Tibial artery (tissue), 4 donors: ENCODE measurements at regions not wholly inside any gene's neighbourhood (a gene's known extent, or its start where the extent isn't known, plus 50 kb on each side); places are given as distances from the start of the nearest gene placed in this dataset.

Experiments used
- DNase-seq, 2 donors: peaks; one replicate each; pipeline ENCODE4 v3.0.0-alpha.2; 2019
- H3K27ac ChIP-seq, 2 donors: fragments of 200-600 bp; sonication (generic) in 1 of 2; 1 replicate in 1 of 2; 2 replicates in 1 of 2; pipeline ENCODE4 v1.5.1; 2018 to 2019; ENCODE audit warnings: mild to moderate bottlenecking in 1 of 2
- H3K27me3 ChIP-seq, 2 donors: fragments of 200-600 bp; sonication (generic) in 1 of 2; one replicate each; pipeline versions ENCODE4 v1.5.1 to v1.6.0; 2016 to 2019
- H3K36me3 ChIP-seq, 3 donors: fragments of 200-600 bp; sonication (generic) in 2 of 3; one replicate each; pipeline ENCODE4 v1.5.1; 2016 to 2019; ENCODE audit warnings: mild to moderate bottlenecking in 2 of 3
- H3K4me1 ChIP-seq, 4 donors: fragments of 200-600 bp; sonication (generic) in 2 of 4; 1 replicate in 3 of 4; 2 replicates in 1 of 4; pipeline ENCODE4 v1.5.1; 2016 to 2019
- H3K4me3 ChIP-seq, 2 donors: fragments of 200-600 bp; sonication (generic) in 1 of 2; 1 replicate in 1 of 2; 2 replicates in 1 of 2; pipeline ENCODE4 v1.5.1; 2018 to 2019; ENCODE audit warnings: mild to moderate bottlenecking in 2 of 2
- H3K9me3 ChIP-seq, 3 donors: fragments of 200-600 bp; sonication (generic) in 1 of 3; one replicate each; pipeline ENCODE4 v1.5.1; 2016 to 2019
- intact Hi-C: fragments of 100-400 bp; cut with DNase I; formaldehyde crosslinking; loops from one replicate; pipeline ENCODE4 v1.15.0; 2023; ENCODE audit warnings: low total_unique reads
- TF ChIP-seq, protein P1 (sequence below), 2 experiments: fragments of 200-600 bp in 1 of 2; fragments of 450-650 bp in 1 of 2; IDR thresholded peaks; one replicate each; pipeline ENCODE4 v1.5.1; 2017 to 2019; ENCODE audit warnings: antibody characterized with exemption in 2 of 2, mild to moderate bottlenecking in 1 of 2, moderate library complexity in 1 of 2

DNA sequence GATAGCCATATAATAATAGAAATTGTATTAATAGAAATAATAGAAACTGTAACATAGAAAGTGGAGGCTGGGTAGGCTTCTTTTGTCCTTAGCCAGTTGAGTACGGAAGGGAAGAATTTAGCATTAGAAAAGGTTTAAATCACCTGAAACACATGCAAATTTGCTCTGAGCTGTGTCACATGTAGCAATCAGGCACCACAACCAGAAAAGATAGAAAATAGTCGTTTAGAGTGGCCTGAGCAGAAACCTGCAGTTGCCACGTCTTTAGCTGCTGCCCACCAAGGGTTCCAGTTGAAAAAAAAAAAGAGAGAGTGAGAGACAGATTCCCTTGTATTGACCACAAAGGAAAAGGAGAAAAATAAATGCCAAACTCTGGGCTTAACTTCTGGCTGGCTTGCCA lies 188.8 kb downstream of the DDX3Y start:
- Histone ChIP-seq H3K36me3 (no peaks in the 10 kb centered on the region), H3K9me3 (no peaks in the 10 kb centered on the region), H3K27ac (no peak overlapping the region), H3K27me3 (no peaks in the 10 kb centered on the region), H3K4me3 (no peak overlapping the region), H3K4me1 (no peaks in the 10 kb centered on the region)
- intact Hi-C loops = no loop called here
- TF ChIP-seq, protein P1, sequence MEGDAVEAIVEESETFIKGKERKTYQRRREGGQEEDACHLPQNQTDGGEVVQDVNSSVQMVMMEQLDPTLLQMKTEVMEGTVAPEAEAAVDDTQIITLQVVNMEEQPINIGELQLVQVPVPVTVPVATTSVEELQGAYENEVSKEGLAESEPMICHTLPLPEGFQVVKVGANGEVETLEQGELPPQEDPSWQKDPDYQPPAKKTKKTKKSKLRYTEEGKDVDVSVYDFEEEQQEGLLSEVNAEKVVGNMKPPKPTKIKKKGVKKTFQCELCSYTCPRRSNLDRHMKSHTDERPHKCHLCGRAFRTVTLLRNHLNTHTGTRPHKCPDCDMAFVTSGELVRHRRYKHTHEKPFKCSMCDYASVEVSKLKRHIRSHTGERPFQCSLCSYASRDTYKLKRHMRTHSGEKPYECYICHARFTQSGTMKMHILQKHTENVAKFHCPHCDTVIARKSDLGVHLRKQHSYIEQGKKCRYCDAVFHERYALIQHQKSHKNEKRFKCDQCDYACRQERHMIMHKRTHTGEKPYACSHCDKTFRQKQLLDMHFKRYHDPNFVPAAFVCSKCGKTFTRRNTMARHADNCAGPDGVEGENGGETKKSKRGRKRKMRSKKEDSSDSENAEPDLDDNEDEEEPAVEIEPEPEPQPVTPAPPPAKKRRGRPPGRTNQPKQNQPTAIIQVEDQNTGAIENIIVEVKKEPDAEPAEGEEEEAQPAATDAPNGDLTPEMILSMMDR (IDR thresholded peaks at IDR 0.05) = no peak
- DNase-seq = no peak

DNA sequence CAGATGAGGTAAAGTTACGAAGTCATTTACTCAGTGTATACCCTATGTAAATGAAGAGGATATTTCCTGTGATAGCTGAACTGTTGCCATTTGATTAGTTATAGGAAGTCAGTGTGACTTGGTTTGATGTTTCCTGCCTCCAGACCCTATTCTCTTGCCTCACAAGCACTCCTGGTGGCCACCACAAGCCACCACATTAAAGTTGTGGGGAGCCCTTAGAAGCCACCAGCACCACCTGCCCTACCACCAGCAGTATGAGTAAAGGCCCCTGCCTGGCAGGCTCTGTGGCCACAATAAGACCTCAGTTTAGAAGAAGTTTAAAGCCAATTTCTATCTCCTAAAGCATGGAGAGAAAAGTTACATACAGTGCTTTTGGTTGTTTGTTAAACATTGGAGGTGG lies 189.7 kb downstream of the DDX3Y start:
- TF ChIP-seq, protein P1 (IDR thresholded peaks at IDR 0.05) = no peak
- Histone ChIP-seq H3K4me1 (no peaks in the 10 kb centered on the region), H3K36me3 (no peaks in the 10 kb centered on the region), H3K9me3 (no peaks in the 10 kb centered on the region), H3K27ac (no peak overlapping the region), H3K27me3 (no peaks in the 10 kb centered on the region), H3K4me3 (no peak overlapping the region)
- intact Hi-C loops = no loop called here
- no peak for DNase-seq

DNA sequence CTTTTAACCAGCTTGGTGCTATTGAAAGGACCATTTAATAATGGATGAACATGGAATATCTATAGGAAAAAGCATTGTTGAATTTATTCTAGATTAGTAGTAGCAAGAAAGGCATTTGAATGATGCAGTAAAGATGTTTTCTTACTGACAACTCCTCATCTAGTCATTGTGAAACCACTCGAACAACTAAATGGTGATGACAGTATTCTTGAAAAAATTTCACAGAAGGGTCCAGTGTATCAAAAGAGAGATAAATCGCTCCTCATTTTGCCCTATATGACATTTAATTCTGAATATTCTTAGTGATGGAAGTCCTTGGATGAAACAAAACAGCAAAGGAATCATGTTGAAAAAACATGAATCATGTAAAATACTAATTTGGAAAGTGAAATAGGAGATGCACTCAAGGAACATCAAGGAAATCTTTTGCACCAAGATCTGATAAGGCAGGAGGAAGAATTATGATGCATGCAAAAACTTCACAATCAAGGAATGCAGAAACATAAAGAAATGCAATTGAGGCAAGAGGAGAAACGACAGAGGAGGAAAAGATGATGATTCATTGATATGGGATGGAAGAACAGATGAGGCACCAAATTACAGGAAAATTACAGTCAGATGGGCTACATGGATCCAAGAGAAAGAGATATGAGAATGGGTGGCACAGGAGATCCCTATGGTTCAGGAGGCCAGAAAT lies 190.4 kb downstream of the DDX3Y start:
- H3K9me3 ChIP-seq = no peaks in the 10 kb centered on the region
- H3K36me3 ChIP-seq = no peaks in the 10 kb centered on the region
- TF ChIP-seq, protein P1 (IDR thresholded peaks at IDR 0.05) = no peak
- no peaks in the 10 kb centered on the region for H3K4me1 ChIP-seq
- DNase-seq = no peak
- H3K27me3 ChIP-seq = no peaks in the 10 kb centered on the region
- H3K27ac ChIP-seq = no peak overlapping the region
- H3K4me3 ChIP-seq = no peak overlapping the region
- intact Hi-C loops = no loop called here

DNA sequence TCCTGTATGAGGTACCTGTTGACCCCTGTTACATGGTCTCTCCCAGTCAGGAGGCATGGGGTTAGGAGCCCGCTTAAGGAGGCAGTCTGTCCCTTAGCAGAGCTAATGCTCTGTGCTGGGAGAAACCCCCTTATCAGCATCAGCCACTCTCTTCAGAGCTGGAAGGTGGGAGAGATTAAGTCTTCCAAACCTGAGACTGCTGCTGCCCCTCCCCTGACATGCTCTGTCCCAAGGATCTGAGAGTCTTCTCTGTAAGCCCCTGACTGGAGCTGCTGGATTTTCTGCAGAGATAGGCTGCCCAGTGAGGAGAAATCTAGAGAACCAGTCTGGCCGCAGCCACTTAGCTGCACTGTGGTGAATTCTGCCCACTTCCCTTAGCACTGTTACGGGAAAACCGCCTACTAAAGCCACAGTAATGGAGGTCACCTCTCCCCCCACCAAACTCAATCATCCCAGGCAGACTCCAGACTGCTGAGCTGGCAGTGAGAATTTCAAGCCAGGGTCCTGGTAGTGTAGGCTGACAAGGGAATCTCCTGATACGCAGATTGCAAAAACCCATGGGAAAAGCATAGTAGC lies 222.3 kb downstream of the DDX3Y start:
- TF ChIP-seq, protein P1 (IDR thresholded peaks at IDR 0.05) = no peak
- no peak for DNase-seq

DNA sequence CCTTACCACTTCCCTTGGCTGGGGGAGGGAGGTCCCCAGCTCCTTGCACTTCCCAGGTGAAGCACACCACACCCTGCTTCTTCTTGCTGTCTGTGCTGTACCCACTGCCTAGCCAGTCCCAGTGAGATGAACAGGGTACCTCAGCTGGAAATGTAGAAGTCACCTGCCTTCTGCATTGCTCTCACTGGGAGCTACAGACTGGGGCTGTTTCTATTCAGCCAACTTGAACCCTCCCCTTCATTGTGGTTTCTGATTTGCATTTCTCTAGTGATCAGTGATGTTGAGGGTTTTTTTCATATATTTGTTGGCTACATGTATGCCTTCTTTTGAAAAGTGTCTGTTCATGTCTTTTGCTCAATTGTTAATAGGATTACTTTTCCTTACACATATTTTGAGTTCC lies 222.8 kb downstream of the DDX3Y start:
- no peak overlapping the region for H3K4me3 ChIP-seq
- no peaks in the 10 kb centered on the region for H3K27me3 ChIP-seq
- intact Hi-C loops = no loop called here
- no peaks in the 10 kb centered on the region for H3K36me3 ChIP-seq
- TF ChIP-seq, protein P1 (IDR thresholded peaks at IDR 0.05) = no peak
- H3K27ac ChIP-seq = no peak overlapping the region
- no peaks in the 10 kb centered on the region for H3K9me3 ChIP-seq
- DNase-seq = no peak
- no peaks in the 10 kb centered on the region for H3K4me1 ChIP-seq

More for the DNA sequence above, 222.3 kb downstream of the DDX3Y start:
- intact Hi-C loops = no loop called here
- Histone ChIP-seq H3K36me3 (no peaks in the 10 kb centered on the region), H3K27me3 (no peaks in the 10 kb centered on the region), H3K27ac (no peak overlapping the region), H3K4me3 (no peak overlapping the region), H3K9me3 (no peaks in the 10 kb centered on the region), H3K4me1 (no peaks in the 10 kb centered on the region)
